GM12878 (cell line): ENCODE measurements at regions not wholly inside any gene's neighbourhood (a gene's known extent, or its start where the extent isn't known, plus 50 kb on each side); places are given as distances from the start of the nearest gene placed in this dataset.

Source experiments
- ATAC-seq: fragments of 200-7000 bp; cut with Tn5 transposase; 3 replicates; pipeline ENCODE4 v1.9.1; 2020; ENCODE audit warnings: mild to moderate bottlenecking, moderate library complexity
- BruUV-seq: library from RNA; stranded (reverse); fragments of 400-500 nt; replicated peaks from 2 replicates; lab custom pipeline; 2021; lab: Mats Ljungman, UMichigan
- CTCF ChIA-PET: fragments of 300-600 bp; sonication (Branson Sonifier 250); formaldehyde crosslinking; extraction: SDS; loops from one replicate; lab custom pipeline; 2021; ENCODE audit warnings: inconsistent platforms; lab: Yijun Ruan, JAX
- POLR2A ChIA-PET: fragments of 350-600 bp; formaldehyde crosslinking; extraction: SDS; loops from one replicate; lab custom pipeline; 2021; ENCODE audit warnings: inconsistent platforms; lab: Charles Lee
- RAD21 ChIA-PET: fragments of 300-600 bp; sonication (Branson Sonifier 250); formaldehyde crosslinking; loops from one replicate; lab custom pipeline; 2023; ENCODE audit warnings: antibody characterized with exemption; ENCODE audit not compliant: unreplicated experiment; lab: Charles Lee
- SMC1A ChIA-PET: fragments of 300-600 bp; sonication (Branson Sonifier 250); formaldehyde crosslinking; loops from one replicate; lab custom pipeline; 2023; ENCODE audit not compliant: unreplicated experiment, uncharacterized antibody; lab: Charles Lee
- DNase-seq: peaks from one replicate; pipeline ENCODE4 v3.0.0-alpha.2; 2011; ENCODE audit warnings: low read depth, low spot score
- FAIRE-seq: peaks from 3 replicates; lab custom pipeline; 2011; peaks lifted over from hg19 to GRCh38; lab: Jason Lieb, UNC
- H2AFZ ChIP-seq: 2 replicates; pipeline ENCODE4 v1.6.0; 2011; ENCODE audit warnings: low read depth, low read length, control low read depth; ENCODE audit not compliant: control insufficient read depth
- H3K27ac ChIP-seq: 2 replicates; pipeline ENCODE4 v1.5.1; 2011; ENCODE audit warnings: control low read depth; ENCODE audit not compliant: control insufficient read depth, insufficient read depth
- H3K27me3 ChIP-seq, 2 experiments: replicated peaks in 1 of 2; 2 replicates each; pipeline versions ENCODE4 v1.6.0 to v1.6.1; 2011; ENCODE audit warnings: low read length in 1 of 2; ENCODE audit not compliant: control insufficient read depth in 2 of 2, insufficient read depth in 2 of 2
- H3K36me3 ChIP-seq, 2 experiments: 2 replicates each; pipeline ENCODE4 v1.5.1; 2011; ENCODE audit warnings: low read length in 1 of 2; ENCODE audit not compliant: control insufficient read depth in 2 of 2, insufficient read depth in 2 of 2
- H3K4me1 ChIP-seq: 2 replicates; pipeline ENCODE4 v1.6.1; 2011; ENCODE audit warnings: mild to moderate bottlenecking, low read length, moderate library complexity, mixed read lengths; ENCODE audit not compliant: control insufficient read depth, insufficient read depth
- H3K4me2 ChIP-seq: 2 replicates; pipeline ENCODE4 v1.6.0; 2011; ENCODE audit warnings: control low read depth; ENCODE audit not compliant: control insufficient read depth, insufficient read depth
- H3K4me3 ChIP-seq: fragments of 200-600 bp; sonication (generic); 2 replicates; pipeline ENCODE4 v1.5.1; 2016
- H3K79me2 ChIP-seq: 2 replicates; pipeline ENCODE4 v1.6.0; 2011; ENCODE audit warnings: low read length; ENCODE audit not compliant: control insufficient read depth, insufficient read depth
- H3K9ac ChIP-seq: 2 replicates; pipeline ENCODE4 v1.8.0; 2011; ENCODE audit warnings: low read length, control low read depth, mixed read lengths; ENCODE audit not compliant: control insufficient read depth, insufficient read depth
- H3K9me3 ChIP-seq: replicated peaks from 3 replicates; pipeline ENCODE4 v1.5.1; 2011; ENCODE audit warnings: mild to moderate bottlenecking, low read length; ENCODE audit not compliant: control insufficient read depth, insufficient read depth
- H4K20me1 ChIP-seq: 2 replicates; pipeline ENCODE4 v1.6.0; 2011; ENCODE audit not compliant: control insufficient read depth, insufficient read depth
- CBX3 ChIP-seq: fragments of 200-600 bp; sonication (generic); IDR thresholded peaks from 2 replicates; pipeline ENCODE4 v1.6.1; 2016; ENCODE audit warnings: low read depth, borderline replicate concordance
- CHD1 ChIP-seq: IDR thresholded peaks from 2 replicates; pipeline ENCODE4 v1.6.1; 2012; ENCODE audit warnings: low read depth, low read length, improper control_type of control experiment
- CHD2 ChIP-seq: IDR thresholded peaks from 2 replicates; pipeline ENCODE4 v1.6.1; 2011; ENCODE audit warnings: low read depth, low read length, improper control_type of control experiment, borderline replicate concordance
- DPF2 ChIP-seq: fragments of 450-650 bp; IDR thresholded peaks from 2 replicates; pipeline ENCODE4 v1.6.1; 2017; ENCODE audit warnings: mild to moderate bottlenecking
- EGR1 ChIP-seq, 2 experiments: IDR thresholded peaks; 1 replicate in 1 of 2; 2 replicates in 1 of 2; pipeline ENCODE4 v1.6.1; 2011 to 2012; ENCODE audit warnings: low read depth in 2 of 2, low read length in 2 of 2, borderline replicate concordance in 1 of 2, mild to moderate bottlenecking in 1 of 2, moderate library complexity in 1 of 2
- IKZF1 ChIP-seq: fragments of 450-650 bp; conservative IDR thresholded peaks from 2 replicates; pipeline ENCODE4 v1.6.1; 2017; ENCODE audit warnings: antibody characterized with exemption, mild to moderate bottlenecking
- NBN ChIP-seq: fragments of 450-650 bp; IDR thresholded peaks from 2 replicates; pipeline ENCODE4 v1.6.1; 2016
- NR2C2 ChIP-seq: IDR thresholded peaks from 2 replicates; pipeline ENCODE4 v1.6.1; 2011; ENCODE audit warnings: borderline replicate concordance, low read depth; ENCODE audit not compliant: control insufficient read depth, insufficient read length
- POLR2A ChIP-seq: IDR thresholded peaks from 2 replicates; pipeline ENCODE4 v1.6.1; 2011; ENCODE audit warnings: low read depth, mild to moderate bottlenecking, low read length
- SMARCA5 ChIP-seq: fragments of 450-650 bp; IDR thresholded peaks from 2 replicates; pipeline ENCODE4 v1.6.1; 2017; ENCODE audit warnings: mild to moderate bottlenecking
- SRF ChIP-seq, 2 experiments: IDR thresholded peaks; 2 replicates each; pipeline ENCODE4 v1.6.1; 2011; ENCODE audit warnings: low read depth in 2 of 2, low read length in 2 of 2, mild to moderate bottlenecking in 1 of 2, moderate library complexity in 1 of 2
- TAF1 ChIP-seq: IDR thresholded peaks from 2 replicates; pipeline ENCODE4 v1.6.1; 2011; ENCODE audit warnings: mild to moderate bottlenecking, low read depth, low read length, borderline replicate concordance
- TCF3 ChIP-seq: IDR thresholded peaks from 2 replicates; pipeline ENCODE4 v1.6.1; 2012; ENCODE audit warnings: low read depth, mild to moderate bottlenecking, low read length, borderline replicate concordance; ENCODE audit not compliant: insufficient read depth
- YY1 ChIP-seq: IDR thresholded peaks from 2 replicates; pipeline ENCODE4 v1.6.1; 2011; ENCODE audit warnings: low read depth, mild to moderate bottlenecking, low read length
- ZNF217 ChIP-seq: fragments of 450-650 bp; IDR thresholded peaks from 2 replicates; pipeline ENCODE4 v1.6.1; 2017; ENCODE audit warnings: antibody characterized with exemption, mild to moderate bottlenecking
- WGBS: methylation state at CpG from one replicate; pipeline ENCODE4 v1.1.6; 2016; ENCODE audit warnings: low lambda C conversion rate; ENCODE audit not compliant: insufficient replicate concordance, insufficient coverage; ENCODE audit errors: missing lambda C conversion rate; 5-methylcytosine and 5-hydroxymethylcytosine counted together
- in situ Hi-C: fragments of 300-500 bp; cut with MboI; formaldehyde crosslinking; loops from 9 replicates; pipeline ENCODE4 v1.14.3; 2018; ENCODE audit warnings: mixed read lengths
- intact Hi-C: fragments of 100-400 bp; cut with micrococcal nuclease; formaldehyde crosslinking; loops from one replicate; pipeline ENCODE4 v1.14.2; 2022; ENCODE audit not compliant: unreplicated experiment
- TF ChIP-seq, protein P1 (sequence below): fragments of 450-650 bp; IDR thresholded peaks from 2 replicates; pipeline ENCODE4 v1.6.1; 2016; ENCODE audit warnings: mild to moderate bottlenecking
- TF ChIP-seq, protein P2 (sequence below): IDR thresholded peaks from 2 replicates; pipeline ENCODE4 v1.6.1; 2011; ENCODE audit warnings: low read depth, low read length, improper control_type of control experiment, borderline replicate concordance
- TF ChIP-seq, protein P3 (sequence below): IDR thresholded peaks from 2 replicates; pipeline ENCODE4 v1.6.1; 2012; ENCODE audit warnings: low read length, inconsistent platforms
- TF ChIP-seq, protein P4 (sequence below): fragments of 150-350 bp; IDR thresholded peaks from 2 replicates; pipeline ENCODE4 v1.6.1; 2016; ENCODE audit warnings: low read depth, low read length

DNA sequence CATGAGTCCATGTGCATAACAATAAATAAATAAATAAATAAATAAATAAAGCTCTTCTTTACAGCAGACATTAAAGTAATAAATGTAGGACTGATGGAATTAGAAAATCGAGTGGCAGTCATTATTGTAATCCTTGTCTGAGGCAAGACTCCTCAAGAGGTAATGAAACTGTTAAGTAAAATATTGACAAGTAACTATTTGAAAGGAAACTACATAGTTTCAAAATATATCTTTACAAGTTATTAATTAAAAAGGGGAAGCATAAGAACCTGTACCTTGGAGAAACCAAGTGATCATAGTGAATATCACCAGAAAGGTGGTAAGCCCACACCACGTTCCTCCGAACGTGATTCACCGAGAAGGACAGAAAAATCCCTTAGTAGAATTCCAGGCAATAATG is 285.6 kb upstream of the SORCS1 start:
- BruUV-seq, result no TSS peak
- DNase-seq, result no peak
- whole genome bisulfite sequencing, result 76% methylated on average over 5 of the region's 5 CpGs
- Histone ChIP-seq H3K27ac (no peak overlapping the region), H4K20me1 (no peaks in the 10 kb centered on the region), H3K9ac (no peak overlapping the region), H3K4me2 (no peak overlapping the region), H3K9me3 (no peaks in the 10 kb centered on the region), H3K36me3 (no peaks in the 10 kb centered on the region), H3K4me3 (no peak overlapping the region), H2AFZ (no peak overlapping the region), H3K79me2 (no peaks in the 10 kb centered on the region), H3K4me1 (no peaks in the 10 kb centered on the region), H3K27me3 (no peaks in the 10 kb centered on the region)
- no peak for FAIRE-seq
- SMC1A ChIA-PET, result no interaction called here
- POLR2A ChIA-PET, result no interaction called here
- no peak for TF ChIP-seq CBX3
- TF ChIP-seq ZNF217, result no peak
- TF ChIP-seq TAF1, result no peak
- TF ChIP-seq, protein P1, sequence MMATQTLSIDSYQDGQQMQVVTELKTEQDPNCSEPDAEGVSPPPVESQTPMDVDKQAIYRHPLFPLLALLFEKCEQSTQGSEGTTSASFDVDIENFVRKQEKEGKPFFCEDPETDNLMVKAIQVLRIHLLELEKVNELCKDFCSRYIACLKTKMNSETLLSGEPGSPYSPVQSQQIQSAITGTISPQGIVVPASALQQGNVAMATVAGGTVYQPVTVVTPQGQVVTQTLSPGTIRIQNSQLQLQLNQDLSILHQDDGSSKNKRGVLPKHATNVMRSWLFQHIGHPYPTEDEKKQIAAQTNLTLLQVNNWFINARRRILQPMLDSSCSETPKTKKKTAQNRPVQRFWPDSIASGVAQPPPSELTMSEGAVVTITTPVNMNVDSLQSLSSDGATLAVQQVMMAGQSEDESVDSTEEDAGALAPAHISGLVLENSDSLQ, result no peak
- TF ChIP-seq DPF2, result no peak
- no peak for TF ChIP-seq NR2C2
- TF ChIP-seq, protein P2, sequence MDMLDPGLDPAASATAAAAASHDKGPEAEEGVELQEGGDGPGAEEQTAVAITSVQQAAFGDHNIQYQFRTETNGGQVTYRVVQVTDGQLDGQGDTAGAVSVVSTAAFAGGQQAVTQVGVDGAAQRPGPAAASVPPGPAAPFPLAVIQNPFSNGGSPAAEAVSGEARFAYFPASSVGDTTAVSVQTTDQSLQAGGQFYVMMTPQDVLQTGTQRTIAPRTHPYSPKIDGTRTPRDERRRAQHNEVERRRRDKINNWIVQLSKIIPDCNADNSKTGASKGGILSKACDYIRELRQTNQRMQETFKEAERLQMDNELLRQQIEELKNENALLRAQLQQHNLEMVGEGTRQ, result no peak
- TF ChIP-seq POLR2A, result no peak
- no peak for TF ChIP-seq SMARCA5
- TF ChIP-seq YY1, result no peak
- no peak for TF ChIP-seq TCF3
- no peak for TF ChIP-seq CHD1
- TF ChIP-seq, protein P3, sequence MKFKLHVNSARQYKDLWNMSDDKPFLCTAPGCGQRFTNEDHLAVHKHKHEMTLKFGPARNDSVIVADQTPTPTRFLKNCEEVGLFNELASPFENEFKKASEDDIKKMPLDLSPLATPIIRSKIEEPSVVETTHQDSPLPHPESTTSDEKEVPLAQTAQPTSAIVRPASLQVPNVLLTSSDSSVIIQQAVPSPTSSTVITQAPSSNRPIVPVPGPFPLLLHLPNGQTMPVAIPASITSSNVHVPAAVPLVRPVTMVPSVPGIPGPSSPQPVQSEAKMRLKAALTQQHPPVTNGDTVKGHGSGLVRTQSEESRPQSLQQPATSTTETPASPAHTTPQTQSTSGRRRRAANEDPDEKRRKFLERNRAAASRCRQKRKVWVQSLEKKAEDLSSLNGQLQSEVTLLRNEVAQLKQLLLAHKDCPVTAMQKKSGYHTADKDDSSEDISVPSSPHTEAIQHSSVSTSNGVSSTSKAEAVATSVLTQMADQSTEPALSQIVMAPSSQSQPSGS, result no peak
- no peak for TF ChIP-seq IKZF1
- no peak for TF ChIP-seq NBN
- TF ChIP-seq SRF (IDR thresholded peaks at IDR 0.05; ENCODE audit: low read depth in 2 of 2, low read length in 2 of 2), result no peak
- TF ChIP-seq EGR1 (IDR thresholded peaks at IDR 0.05; ENCODE audit: borderline replicate concordance in 1 of 2, low read depth in 2 of 2, low read length in 2 of 2), result no peak
- TF ChIP-seq, protein P4, sequence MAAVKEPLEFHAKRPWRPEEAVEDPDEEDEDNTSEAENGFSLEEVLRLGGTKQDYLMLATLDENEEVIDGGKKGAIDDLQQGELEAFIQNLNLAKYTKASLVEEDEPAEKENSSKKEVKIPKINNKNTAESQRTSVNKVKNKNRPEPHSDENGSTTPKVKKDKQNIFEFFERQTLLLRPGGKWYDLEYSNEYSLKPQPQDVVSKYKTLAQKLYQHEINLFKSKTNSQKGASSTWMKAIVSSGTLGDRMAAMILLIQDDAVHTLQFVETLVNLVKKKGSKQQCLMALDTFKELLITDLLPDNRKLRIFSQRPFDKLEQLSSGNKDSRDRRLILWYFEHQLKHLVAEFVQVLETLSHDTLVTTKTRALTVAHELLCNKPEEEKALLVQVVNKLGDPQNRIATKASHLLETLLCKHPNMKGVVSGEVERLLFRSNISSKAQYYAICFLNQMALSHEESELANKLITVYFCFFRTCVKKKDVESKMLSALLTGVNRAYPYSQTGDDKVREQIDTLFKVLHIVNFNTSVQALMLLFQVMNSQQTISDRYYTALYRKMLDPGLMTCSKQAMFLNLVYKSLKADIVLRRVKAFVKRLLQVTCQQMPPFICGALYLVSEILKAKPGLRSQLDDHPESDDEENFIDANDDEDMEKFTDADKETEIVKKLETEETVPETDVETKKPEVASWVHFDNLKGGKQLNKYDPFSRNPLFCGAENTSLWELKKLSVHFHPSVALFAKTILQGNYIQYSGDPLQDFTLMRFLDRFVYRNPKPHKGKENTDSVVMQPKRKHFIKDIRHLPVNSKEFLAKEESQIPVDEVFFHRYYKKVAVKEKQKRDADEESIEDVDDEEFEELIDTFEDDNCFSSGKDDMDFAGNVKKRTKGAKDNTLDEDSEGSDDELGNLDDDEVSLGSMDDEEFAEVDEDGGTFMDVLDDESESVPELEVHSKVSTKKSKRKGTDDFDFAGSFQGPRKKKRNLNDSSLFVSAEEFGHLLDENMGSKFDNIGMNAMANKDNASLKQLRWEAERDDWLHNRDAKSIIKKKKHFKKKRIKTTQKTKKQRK, result no peak
- TF ChIP-seq CHD2, result no peak
- RAD21 ChIA-PET, result no interaction called here
- in situ Hi-C loops (no loop called here), intact Hi-C loops (no loop called here)
- peak; percentile 27; the same call in 2 of the 3 replicates for ATAC-seq
- CTCF ChIA-PET, result no interaction called here
